Hepatocyte (in vitro differentiated cells): ENCODE measurements at regions not wholly inside any gene's neighbourhood (a gene's known extent, or its start where the extent isn't known, plus 50 kb on each side); places are given as distances from the start of the nearest gene placed in this dataset.

Experiments
- EZH2 ChIP-seq: fragments of 200-600 bp; sonication (generic); IDR thresholded peaks from 2 replicates; pipeline ENCODE4 v1.6.1; 2016; ENCODE audit warnings: antibody characterized with exemption, mild to moderate bottlenecking, borderline replicate concordance
- EZH2phosphoT487 ChIP-seq: fragments of 200-600 bp; sonication (generic); IDR thresholded peaks from one replicate; pipeline ENCODE4 v1.6.1; 2018; ENCODE audit warnings: antibody characterized with exemption, mild to moderate bottlenecking, low read depth, moderate library complexity; ENCODE audit not compliant: unreplicated experiment, severe bottlenecking
- TF ChIP-seq, protein P1 (sequence below): fragments of 200-600 bp; sonication (generic); IDR thresholded peaks from 2 replicates; pipeline ENCODE4 v1.5.1; 2016; ENCODE audit warnings: antibody characterized with exemption, mild to moderate bottlenecking; ENCODE audit not compliant: poor library complexity

DNA sequence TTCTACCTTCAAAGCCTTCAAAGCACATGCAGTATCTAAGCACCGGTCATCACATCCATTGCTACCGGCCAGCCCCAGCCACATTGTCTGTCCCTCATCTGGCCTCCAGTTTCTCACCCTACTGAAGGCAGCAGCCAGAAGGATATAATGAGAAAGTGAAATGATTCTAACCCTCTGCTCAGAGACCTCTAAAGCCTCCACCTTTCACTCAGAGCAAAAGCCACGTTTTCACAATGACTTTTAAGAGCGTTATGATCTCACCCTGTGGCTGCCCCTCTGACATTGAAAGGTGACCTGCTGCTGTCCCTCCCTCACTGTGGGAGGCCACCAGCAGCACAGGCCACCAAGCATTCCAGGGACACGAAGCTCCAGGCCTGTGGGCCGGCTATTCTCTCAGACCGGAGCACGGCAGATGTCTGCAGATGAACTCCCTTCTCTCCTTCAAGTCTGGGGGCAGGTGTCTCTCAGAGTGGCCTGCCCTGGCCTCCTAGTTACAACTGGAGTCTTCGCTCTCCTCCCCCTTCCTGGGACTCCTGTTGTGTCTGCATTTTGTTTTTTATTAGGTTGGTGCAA is 94.9 kb upstream of the EEPD1 start:
- TF ChIP-seq, protein P1, sequence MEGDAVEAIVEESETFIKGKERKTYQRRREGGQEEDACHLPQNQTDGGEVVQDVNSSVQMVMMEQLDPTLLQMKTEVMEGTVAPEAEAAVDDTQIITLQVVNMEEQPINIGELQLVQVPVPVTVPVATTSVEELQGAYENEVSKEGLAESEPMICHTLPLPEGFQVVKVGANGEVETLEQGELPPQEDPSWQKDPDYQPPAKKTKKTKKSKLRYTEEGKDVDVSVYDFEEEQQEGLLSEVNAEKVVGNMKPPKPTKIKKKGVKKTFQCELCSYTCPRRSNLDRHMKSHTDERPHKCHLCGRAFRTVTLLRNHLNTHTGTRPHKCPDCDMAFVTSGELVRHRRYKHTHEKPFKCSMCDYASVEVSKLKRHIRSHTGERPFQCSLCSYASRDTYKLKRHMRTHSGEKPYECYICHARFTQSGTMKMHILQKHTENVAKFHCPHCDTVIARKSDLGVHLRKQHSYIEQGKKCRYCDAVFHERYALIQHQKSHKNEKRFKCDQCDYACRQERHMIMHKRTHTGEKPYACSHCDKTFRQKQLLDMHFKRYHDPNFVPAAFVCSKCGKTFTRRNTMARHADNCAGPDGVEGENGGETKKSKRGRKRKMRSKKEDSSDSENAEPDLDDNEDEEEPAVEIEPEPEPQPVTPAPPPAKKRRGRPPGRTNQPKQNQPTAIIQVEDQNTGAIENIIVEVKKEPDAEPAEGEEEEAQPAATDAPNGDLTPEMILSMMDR: no peak
- TF ChIP-seq EZH2 (no peak), EZH2phosphoT487 (no peak)
